CD4-positive, alpha-beta memory T cell (primary cell): ENCODE measurements at regions not wholly inside any gene's neighbourhood (a gene's known extent, or its start where the extent isn't known, plus 50 kb on each side); places are given as distances from the start of the nearest gene placed in this dataset.

Source experiments
- CTCF ChIA-PET: fragments of 350-600 bp; sonication (Branson Sonifier 250); formaldehyde crosslinking; loops from one replicate; lab custom pipeline; 2021; ENCODE audit warnings: inconsistent platforms; ENCODE audit not compliant: partially characterized antibody; lab: Charles Lee
- POLR2A ChIA-PET: fragments of 350-600 bp; sonication (Branson Sonifier 250); formaldehyde crosslinking; loops from one replicate; lab custom pipeline; 2021; ENCODE audit not compliant: partially characterized antibody; lab: Charles Lee
- DNase-seq, 5 donors: peaks; one replicate each; pipeline versions ENCODE4 v3.0.0 to v3.0.0-alpha.2; 2020 to 2022; ENCODE audit warnings: mixed read lengths in 1 of 5
- H3K27ac ChIP-seq: one replicate; pipeline ENCODE4 v1.7.0; 2013; ENCODE audit warnings: low read depth, low read length
- H3K27me3 ChIP-seq: 2 replicates; pipeline ENCODE4 v1.7.0; 2013; ENCODE audit warnings: mild to moderate bottlenecking, low read length, moderate library complexity; ENCODE audit not compliant: insufficient read depth
- H3K36me3 ChIP-seq: 2 replicates; pipeline ENCODE4 v1.7.0; 2013; ENCODE audit warnings: mild to moderate bottlenecking, low read length, moderate library complexity; ENCODE audit not compliant: insufficient read depth
- H3K4me1 ChIP-seq: 2 replicates; pipeline ENCODE4 v1.7.0; 2013; ENCODE audit warnings: mild to moderate bottlenecking, low read length, moderate library complexity; ENCODE audit not compliant: insufficient read depth
- H3K4me3 ChIP-seq, 2 donors: one replicate each; pipeline ENCODE4 v1.7.0; 2013; ENCODE audit warnings: low read length in 2 of 2, mild to moderate bottlenecking in 1 of 2
- H3K9me3 ChIP-seq, 2 donors: one replicate each; pipeline ENCODE4 v1.7.0; 2013; ENCODE audit warnings: low read length in 2 of 2, control low read depth in 1 of 2; ENCODE audit not compliant: control insufficient read depth in 1 of 2
- H3K27ac Mint-ChIP-seq, 7 donors: one replicate each; pipeline ENCODE4 v1.8.0; 2020 to 2021; ENCODE audit warnings: mixed read lengths in 7 of 7, mild to moderate bottlenecking in 6 of 7, inconsistent platforms in 3 of 7, moderate library complexity in 3 of 7
- H3K27me3 Mint-ChIP-seq, 2 donors: one replicate each; pipeline ENCODE4 v1.8.0; 2020 to 2021; ENCODE audit warnings: mixed read lengths in 2 of 2
- H3K36me3 Mint-ChIP-seq, 2 donors: one replicate each; pipeline ENCODE4 v1.8.0; 2020 to 2021; ENCODE audit warnings: mixed read lengths in 2 of 2, inconsistent platforms in 1 of 2, mild to moderate bottlenecking in 1 of 2
- H3K4me1 Mint-ChIP-seq, 4 donors: one replicate each; pipeline ENCODE4 v1.8.0; 2020 to 2021; ENCODE audit warnings: mixed read lengths in 4 of 4, mild to moderate bottlenecking in 1 of 4
- H3K4me3 Mint-ChIP-seq, 8 donors: one replicate each; pipeline ENCODE4 v1.8.0; 2020 to 2021; ENCODE audit warnings: mixed read lengths in 8 of 8, mild to moderate bottlenecking in 7 of 8, moderate library complexity in 6 of 8, inconsistent platforms in 3 of 8
- H3K9me3 Mint-ChIP-seq, 8 donors: one replicate each; pipeline ENCODE4 v1.8.0; 2020 to 2021; ENCODE audit warnings: mixed read lengths in 8 of 8, mild to moderate bottlenecking in 5 of 8, inconsistent platforms in 3 of 8, moderate library complexity in 1 of 8
- intact Hi-C: fragments of 100-400 bp; cut with micrococcal nuclease; formaldehyde crosslinking; loops from one replicate; pipeline ENCODE4 v1.15.1; 2023

DNA sequence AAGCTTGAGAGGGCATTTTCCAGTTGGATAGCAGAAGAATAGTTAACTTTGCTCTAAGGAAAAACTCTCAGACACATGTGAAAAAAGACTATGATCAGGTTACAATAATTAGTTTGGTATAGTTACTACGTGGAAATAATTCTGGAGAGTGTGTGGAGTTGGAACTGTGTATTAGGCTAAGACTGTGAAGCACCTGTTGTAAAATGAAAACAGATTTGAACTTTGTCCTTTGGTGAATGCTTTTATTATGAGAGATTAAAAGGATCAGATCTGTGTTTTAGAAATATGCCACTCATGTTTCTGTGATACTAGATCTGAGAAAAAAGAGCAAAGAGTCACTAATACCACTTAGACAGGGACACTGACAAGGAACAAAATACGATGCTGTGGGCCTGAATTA, 807.5 kb upstream of the ATXN8OS start:
- H3K4me1 ChIP-seq = no peaks in the 10 kb centered on the region
- no peak overlapping the region for H3K4me3 ChIP-seq
- H3K4me3 Mint-ChIP-seq = no peak overlapping the region
- no peaks in the 10 kb centered on the region for H3K27me3 ChIP-seq
- intact Hi-C loops = no loop called here
- H3K27me3 Mint-ChIP-seq = no peaks in the 10 kb centered on the region
- peaks cover 0 to 18% (median 10%) of the 10 kb centered on the region in 8 donors for H3K9me3 Mint-ChIP-seq
- ChIA-PET POLR2A (no interaction called here), CTCF (no interaction called here)
- no peak overlapping the region for H3K27ac ChIP-seq
- DNase-seq = no peak
- H3K4me1 Mint-ChIP-seq = no peaks in the 10 kb centered on the region
- no peaks in the 10 kb centered on the region for H3K36me3 ChIP-seq
- no peaks in the 10 kb centered on the region for H3K9me3 ChIP-seq
- no peak overlapping the region for H3K27ac Mint-ChIP-seq
- no peaks in the 10 kb centered on the region for H3K36me3 Mint-ChIP-seq

DNA sequence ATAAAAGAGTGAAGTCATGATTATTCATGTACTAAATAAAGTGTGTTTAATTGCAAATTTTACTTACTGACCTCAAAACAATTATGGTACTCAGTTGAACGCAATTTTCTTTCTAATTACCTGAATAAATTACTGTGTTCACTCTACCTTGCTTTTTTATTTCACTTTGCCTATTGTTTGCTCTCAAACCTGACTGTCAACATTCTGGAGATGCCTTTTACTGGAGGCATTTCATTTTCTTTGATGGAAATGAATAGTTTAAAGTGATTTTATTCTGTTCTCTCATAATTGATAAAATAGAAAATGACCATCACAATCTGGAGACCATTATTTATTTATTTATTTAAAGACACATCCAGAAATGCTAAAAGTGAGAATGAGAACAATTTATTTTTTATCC, 811.5 kb upstream of the ATXN8OS start:
- Mint-ChIP-seq H3K4me1 (no peaks in the 10 kb centered on the region), H3K27me3 (no peaks in the 10 kb centered on the region), H3K4me3 (no peak overlapping the region), H3K27ac (no peak overlapping the region), H3K36me3 (no peaks in the 10 kb centered on the region), H3K9me3 (peaks cover 0 to 19% (median 11%) of the 10 kb centered on the region in 8 donors)
- Histone ChIP-seq H3K9me3 (no peaks in the 10 kb centered on the region), H3K4me1 (no peaks in the 10 kb centered on the region), H3K27ac (no peak overlapping the region), H3K4me3 (no peak overlapping the region), H3K27me3 (no peaks in the 10 kb centered on the region), H3K36me3 (no peaks in the 10 kb centered on the region)
- ChIA-PET CTCF (no interaction called here), POLR2A (no interaction called here)
- intact Hi-C loops = no loop called here
- no peak for DNase-seq

GRCh38 chr13:69292789-69293425, 814.7 kb upstream of the ATXN8OS start:
- CTCF ChIA-PET = no interaction called here

GRCh38 chr13:69291292-69291906, 816.2 kb upstream of the ATXN8OS start:
- no peaks in the 10 kb centered on the region for H3K36me3 ChIP-seq
- Mint-ChIP-seq H3K27ac (no peak overlapping the region), H3K4me1 (no peaks in the 10 kb centered on the region), H3K9me3 (peaks cover 0 to 10% (median 7%) of the 10 kb centered on the region in 8 donors), H3K4me3 (no peak overlapping the region), H3K36me3 (no peaks in the 10 kb centered on the region), H3K27me3 (no peaks in the 10 kb centered on the region)
- H3K27ac ChIP-seq = no peak overlapping the region
- H3K4me3 ChIP-seq = no peak overlapping the region
- intact Hi-C loops = no loop called here
- H3K4me1 ChIP-seq = no peaks in the 10 kb centered on the region
- no peak for DNase-seq
- CTCF ChIA-PET = no interaction called here
- POLR2A ChIA-PET = no interaction called here
- H3K27me3 ChIP-seq = no peaks in the 10 kb centered on the region
- H3K9me3 ChIP-seq = no peaks in the 10 kb centered on the region

More at GRCh38 chr13:69292789-69293425, 814.7 kb upstream of the ATXN8OS start:
- H3K36me3 ChIP-seq = no peaks in the 10 kb centered on the region
- no peaks in the 10 kb centered on the region for H3K4me1 ChIP-seq
- Mint-ChIP-seq H3K36me3 (no peaks in the 10 kb centered on the region), H3K4me1 (no peaks in the 10 kb centered on the region), H3K9me3 (peaks cover 0 to 10% (median 5%) of the 10 kb centered on the region in 8 donors), H3K27ac (no peak overlapping the region), H3K4me3 (no peak overlapping the region), H3K27me3 (no peaks in the 10 kb centered on the region)
- no peaks in the 10 kb centered on the region for H3K27me3 ChIP-seq
- no peak overlapping the region for H3K27ac ChIP-seq
- no peak for DNase-seq
- no peak overlapping the region for H3K4me3 ChIP-seq
- H3K9me3 ChIP-seq = no peaks in the 10 kb centered on the region
- intact Hi-C loops = no loop called here
- POLR2A ChIA-PET = no interaction called here

GRCh38 chr13:69288026-69288425, 819.6 kb upstream of the ATXN8OS start:
- Histone ChIP-seq H3K4me1 (no peaks in the 10 kb centered on the region), H3K4me3 (no peak overlapping the region), H3K27me3 (no peaks in the 10 kb centered on the region), H3K27ac (no peak overlapping the region), H3K9me3 (no peaks in the 10 kb centered on the region), H3K36me3 (no peaks in the 10 kb centered on the region)
- no peaks in the 10 kb centered on the region for H3K4me1 Mint-ChIP-seq
- intact Hi-C loops = no loop called here
- CTCF ChIA-PET = no interaction called here
- DNase-seq = no peak
- no peaks in the 10 kb centered on the region for H3K36me3 Mint-ChIP-seq
- H3K4me3 Mint-ChIP-seq = no peak overlapping the region
- no peaks in the 10 kb centered on the region for H3K27me3 Mint-ChIP-seq
- POLR2A ChIA-PET = no interaction called here
- no peak overlapping the region for H3K27ac Mint-ChIP-seq
- H3K9me3 Mint-ChIP-seq = peaks cover 0 to 14% (median 10%) of the 10 kb centered on the region in 8 donors

DNA sequence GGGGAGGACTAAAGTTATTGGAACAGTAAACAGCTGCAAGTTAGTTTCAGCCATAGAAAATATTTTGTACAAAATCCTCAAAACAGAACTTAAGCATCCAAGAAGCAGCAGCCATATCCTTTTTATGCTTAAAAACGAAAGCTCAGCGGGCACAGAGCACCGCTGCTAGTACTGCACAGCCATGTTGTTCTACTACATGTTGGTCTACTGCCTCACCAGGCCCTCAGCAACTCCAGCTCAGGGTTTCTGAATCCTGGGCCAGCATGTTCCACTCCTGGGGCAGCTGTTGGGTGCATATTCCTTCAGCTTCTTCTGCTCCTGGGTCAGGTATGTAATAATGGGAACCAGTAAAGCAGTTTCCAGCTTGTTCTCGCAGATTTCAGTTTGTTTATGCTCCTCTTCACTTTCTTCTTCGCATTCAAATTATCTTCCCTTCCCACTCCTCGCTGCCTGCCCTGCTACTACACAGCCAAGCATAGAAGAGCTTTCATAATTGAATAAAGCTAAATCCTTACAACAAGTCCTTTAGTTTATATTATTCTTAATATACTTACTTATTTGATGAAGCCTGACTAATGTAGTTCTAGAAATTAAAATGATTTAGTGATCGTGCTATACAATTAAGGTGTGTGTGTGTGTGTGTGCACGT, 820.5 kb upstream of the ATXN8OS start:
- POLR2A ChIA-PET = no interaction called here
- intact Hi-C loops = no loop called here
- CTCF ChIA-PET = interaction anchor here (1.0 kb wide), 1 partner anchor 36 kb away, joined by 3 read pairs; no protein-coding TSS in a partner anchor
- Mint-ChIP-seq H3K4me1 (no peaks in the 10 kb centered on the region), H3K27ac (no peak overlapping the region), H3K4me3 (no peak overlapping the region), H3K9me3 (peaks cover 0 to 16% (median 10%) of the 10 kb centered on the region in 8 donors), H3K36me3 (no peaks in the 10 kb centered on the region), H3K27me3 (no peaks in the 10 kb centered on the region)
- Histone ChIP-seq H3K4me1 (no peaks in the 10 kb centered on the region), H3K36me3 (no peaks in the 10 kb centered on the region), H3K4me3 (no peak overlapping the region), H3K27me3 (no peaks in the 10 kb centered on the region), H3K9me3 (no peaks in the 10 kb centered on the region), H3K27ac (no peak overlapping the region)
- no peak for DNase-seq

DNA sequence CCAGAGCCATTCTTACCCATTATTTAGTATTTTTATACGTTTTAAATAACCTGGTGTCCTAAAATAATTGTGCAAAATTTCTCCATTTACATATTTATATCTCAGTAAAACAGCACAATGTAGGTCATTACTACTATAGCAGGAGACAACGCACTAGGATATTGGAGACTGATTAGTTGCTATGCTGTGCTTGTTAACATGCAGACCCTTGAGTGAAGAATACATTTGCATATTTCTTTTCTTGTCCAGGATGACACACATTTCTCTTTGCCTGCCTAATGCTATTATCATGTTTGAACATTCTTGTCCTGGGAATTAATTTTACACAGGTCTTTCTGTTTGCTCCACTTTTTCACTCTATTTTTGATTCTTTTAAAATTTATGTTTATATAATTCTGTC, 823.8 kb upstream of the ATXN8OS start:
- H3K4me3 ChIP-seq = no peak overlapping the region
- Mint-ChIP-seq H3K9me3 (peaks cover 3 to 23% (median 8%) of the 10 kb centered on the region in 8 donors), H3K36me3 (no peaks in the 10 kb centered on the region), H3K4me3 (no peak overlapping the region), H3K27ac (no peak overlapping the region), H3K27me3 (no peaks in the 10 kb centered on the region), H3K4me1 (no peaks in the 10 kb centered on the region)
- no peaks in the 10 kb centered on the region for H3K27me3 ChIP-seq
- H3K4me1 ChIP-seq = no peaks in the 10 kb centered on the region
- no peaks in the 10 kb centered on the region for H3K9me3 ChIP-seq
- ChIA-PET POLR2A (no interaction called here), CTCF (no interaction called here)
- no peaks in the 10 kb centered on the region for H3K36me3 ChIP-seq
- intact Hi-C loops = no loop called here
- DNase-seq = no peak
- no peak overlapping the region for H3K27ac ChIP-seq
